CD4-positive, CD25-positive, alpha-beta regulatory T cell (primary cell): ENCODE measurements at regions not wholly inside any gene's neighbourhood (a gene's known extent, or its start where the extent isn't known, plus 50 kb on each side); places are given as distances from the start of the nearest gene placed in this dataset.

Source experiments
- ATAC-seq, 2 donors: fragments of 150-1000 bp; cut with Tn5 transposase; one replicate each; pipeline ENCODE4 v1.10.0; 2021; ENCODE audit warnings: low read depth in 2 of 2, moderate number of reproducible peaks in 2 of 2, moderate library complexity in 1 of 2
- DNase-seq, 3 donors: peaks; one replicate each; pipeline versions ENCODE4 v3.0.0 to v3.0.0-alpha.2; 2012 to 2022; ENCODE audit warnings: mixed read lengths in 1 of 3
- H3K27ac ChIP-seq: one replicate; pipeline ENCODE4 v1.7.0; 2013; ENCODE audit warnings: mild to moderate bottlenecking, low read length; ENCODE audit not compliant: insufficient read depth, poor library complexity, severe bottlenecking
- H3K27me3 ChIP-seq: one replicate; pipeline ENCODE4 v1.7.0; 2013; ENCODE audit warnings: low read length; ENCODE audit not compliant: control insufficient read depth, insufficient read depth
- H3K36me3 ChIP-seq: one replicate; pipeline ENCODE4 v1.7.0; 2013; ENCODE audit warnings: mild to moderate bottlenecking, low read length, moderate library complexity; ENCODE audit not compliant: control insufficient read depth, insufficient read depth
- H3K4me1 ChIP-seq: 2 replicates; pipeline ENCODE4 v1.7.0; 2013; ENCODE audit warnings: mild to moderate bottlenecking, low read length; ENCODE audit not compliant: insufficient read depth, control insufficient read depth, poor library complexity, severe bottlenecking
- H3K4me3 ChIP-seq: one replicate; pipeline ENCODE4 v1.7.0; 2013; ENCODE audit warnings: low read depth, mild to moderate bottlenecking, low read length, moderate library complexity
- H3K9me3 ChIP-seq, 2 experiments: 1 replicate in 1 of 2; 2 replicates in 1 of 2; pipeline ENCODE4 v1.7.0; 2013; ENCODE audit warnings: low read length in 2 of 2, mild to moderate bottlenecking in 1 of 2, moderate library complexity in 1 of 2; ENCODE audit not compliant: control insufficient read depth in 2 of 2
- H3K27ac Mint-ChIP-seq, 3 donors: one replicate each; pipeline ENCODE4 v1.8.0; 2020 to 2022; ENCODE audit warnings: mild to moderate bottlenecking in 3 of 3, mixed read lengths in 3 of 3, moderate library complexity in 2 of 3
- H3K27me3 Mint-ChIP-seq: one replicate; pipeline ENCODE4 v1.8.0; 2022; ENCODE audit warnings: mild to moderate bottlenecking, mixed read lengths
- H3K36me3 Mint-ChIP-seq: one replicate; pipeline ENCODE4 v1.8.0; 2020; ENCODE audit warnings: mixed read lengths
- H3K4me1 Mint-ChIP-seq, 4 donors: one replicate each; pipeline ENCODE4 v1.8.0; 2020 to 2022; ENCODE audit warnings: mixed read lengths in 4 of 4, mild to moderate bottlenecking in 1 of 4
- H3K4me3 Mint-ChIP-seq, 4 donors: one replicate each; pipeline ENCODE4 v1.8.0; 2020 to 2022; ENCODE audit warnings: mild to moderate bottlenecking in 4 of 4, mixed read lengths in 4 of 4, moderate library complexity in 3 of 4
- H3K9me3 Mint-ChIP-seq, 7 donors: one replicate each; pipeline ENCODE4 v1.8.0; 2020 to 2022; ENCODE audit warnings: mixed read lengths in 7 of 7, mild to moderate bottlenecking in 3 of 7, moderate library complexity in 2 of 7

DNA sequence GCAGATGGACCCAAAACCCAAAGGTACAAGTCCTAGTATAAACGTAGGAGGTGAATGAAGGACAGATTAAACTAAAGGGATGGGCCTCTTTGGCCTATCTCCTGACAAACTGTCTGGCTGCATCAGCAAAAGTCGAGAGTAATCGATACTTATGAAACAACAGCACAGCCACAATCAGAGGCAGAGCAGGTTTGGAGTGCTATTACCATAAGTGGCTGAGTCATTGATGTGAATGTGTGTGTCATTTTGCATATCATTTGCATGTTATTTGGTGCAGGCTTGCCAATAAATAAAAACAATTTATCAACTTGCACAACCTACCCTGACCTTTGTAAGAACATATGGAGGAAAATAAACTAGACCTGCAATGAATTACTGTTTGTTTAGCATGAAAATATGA, 283.1 kb downstream of the NUF2 start:
- DNase-seq = no peak
- H3K4me3 ChIP-seq = no peak overlapping the region
- H3K27me3 ChIP-seq = no peaks in the 10 kb centered on the region
- ATAC-seq = no peak
- no peaks in the 10 kb centered on the region for H3K4me1 ChIP-seq
- no peaks in the 10 kb centered on the region for H3K36me3 ChIP-seq
- H3K27ac ChIP-seq = no peak overlapping the region
- H3K27me3 Mint-ChIP-seq = no peaks in the 10 kb centered on the region
- H3K27ac Mint-ChIP-seq = no peak overlapping the region
- H3K4me1 Mint-ChIP-seq = no peaks in the 10 kb centered on the region
- no peaks in the 10 kb centered on the region for H3K9me3 ChIP-seq
- H3K9me3 Mint-ChIP-seq = peaks cover 0 to 18% (median 4%) of the 10 kb centered on the region in 7 donors
- H3K36me3 Mint-ChIP-seq = no peaks in the 10 kb centered on the region
- H3K4me3 Mint-ChIP-seq = no peak overlapping the region

DNA sequence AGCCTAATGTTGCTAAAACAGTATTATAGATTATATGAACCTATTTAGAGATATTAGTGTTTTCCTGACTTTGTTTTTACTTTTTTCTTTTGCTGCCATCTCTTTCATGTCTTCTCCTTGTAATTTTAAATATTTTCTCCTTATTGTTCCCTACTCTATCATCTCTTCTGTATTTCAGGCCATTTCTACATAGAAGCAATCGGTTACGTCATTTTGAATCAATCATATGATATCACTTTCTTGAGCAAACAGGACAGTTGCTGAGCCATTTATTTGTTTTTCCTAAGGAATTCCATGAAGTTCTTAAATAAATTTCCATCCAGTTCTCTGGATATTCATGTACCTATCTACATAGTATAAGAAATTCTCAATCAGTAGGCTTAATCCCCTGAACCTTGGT, 287.2 kb downstream of the NUF2 start:
- no peaks in the 10 kb centered on the region for H3K4me1 ChIP-seq
- Mint-ChIP-seq H3K27ac (no peak overlapping the region), H3K4me3 (no peak overlapping the region), H3K9me3 (peaks cover 1 to 13% (median 3%) of the 10 kb centered on the region in 7 donors), H3K27me3 (no peaks in the 10 kb centered on the region), H3K36me3 (no peaks in the 10 kb centered on the region), H3K4me1 (no peaks in the 10 kb centered on the region)
- H3K9me3 ChIP-seq = no peaks in the 10 kb centered on the region
- no peak for DNase-seq
- ATAC-seq = no peak
- no peaks in the 10 kb centered on the region for H3K27me3 ChIP-seq
- H3K36me3 ChIP-seq = no peaks in the 10 kb centered on the region
- no peak overlapping the region for H3K4me3 ChIP-seq
- no peak overlapping the region for H3K27ac ChIP-seq

- H3K4me1 Mint-ChIP-seq = no peaks in the 10 kb centered on the region
- no peak for DNase-seq
- no peaks in the 10 kb centered on the region for H3K36me3 Mint-ChIP-seq
- Histone ChIP-seq H3K27ac (no peak overlapping the region), H3K36me3 (no peaks in the 10 kb centered on the region), H3K27me3 (no peaks in the 10 kb centered on the region), H3K4me3 (no peak overlapping the region), H3K9me3 (no peaks in the 10 kb centered on the region), H3K4me1 (no peaks in the 10 kb centered on the region)
- no peaks in the 10 kb centered on the region for H3K27me3 Mint-ChIP-seq
- H3K4me3 Mint-ChIP-seq = no peak overlapping the region
- H3K27ac Mint-ChIP-seq = no peak overlapping the region
- ATAC-seq = no peak
- peaks cover 1 to 13% (median 3%) of the 10 kb centered on the region in 7 donors for H3K9me3 Mint-ChIP-seq
Observed at GRCh38 chr1:163609858-163610257, 288.1 kb downstream of the NUF2 start.

- H3K9me3 Mint-ChIP-seq = peaks cover 1 to 13% (median 3%) of the 10 kb centered on the region in 7 donors
- Histone ChIP-seq H3K27me3 (no peaks in the 10 kb centered on the region), H3K4me1 (no peaks in the 10 kb centered on the region), H3K9me3 (no peaks in the 10 kb centered on the region), H3K4me3 (no peak overlapping the region), H3K36me3 (no peaks in the 10 kb centered on the region), H3K27ac (no peak overlapping the region)
- no peak overlapping the region for H3K27ac Mint-ChIP-seq
- H3K36me3 Mint-ChIP-seq = no peaks in the 10 kb centered on the region
- ATAC-seq = no peak
- H3K27me3 Mint-ChIP-seq = no peaks in the 10 kb centered on the region
- no peaks in the 10 kb centered on the region for H3K4me1 Mint-ChIP-seq
- no peak for DNase-seq
- no peak overlapping the region for H3K4me3 Mint-ChIP-seq
Observed at GRCh38 chr1:163610486-163610885, 288.7 kb downstream of the NUF2 start.

DNA sequence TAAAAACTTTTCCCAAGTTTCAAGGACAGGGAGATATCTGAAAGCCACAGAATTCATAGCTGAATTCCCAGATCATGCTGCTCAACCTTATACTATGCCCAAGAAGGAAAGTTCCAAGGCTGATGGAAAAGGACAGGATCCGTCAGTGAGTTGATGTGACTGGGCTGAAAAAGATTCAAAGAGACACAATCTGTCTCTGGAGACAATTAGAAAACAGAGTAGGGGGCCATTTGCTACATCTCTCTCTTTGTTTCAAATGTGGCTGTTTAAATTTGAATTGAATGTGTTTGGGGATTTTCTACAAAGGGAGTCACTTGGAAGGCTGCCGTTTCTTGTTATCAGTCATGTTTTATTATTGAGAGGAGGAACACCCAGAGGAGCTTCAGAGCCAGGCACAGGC, 292.6 kb downstream of the NUF2 start:
- Mint-ChIP-seq H3K27ac (no peak overlapping the region), H3K27me3 (no peaks in the 10 kb centered on the region), H3K9me3 (peaks cover 1 to 16% (median 3%) of the 10 kb centered on the region in 7 donors), H3K36me3 (no peaks in the 10 kb centered on the region), H3K4me3 (no peak overlapping the region), H3K4me1 (no peaks in the 10 kb centered on the region)
- Histone ChIP-seq H3K27ac (no peak overlapping the region), H3K27me3 (no peaks in the 10 kb centered on the region), H3K4me3 (no peak overlapping the region), H3K9me3 (no peaks in the 10 kb centered on the region), H3K36me3 (no peaks in the 10 kb centered on the region), H3K4me1 (no peaks in the 10 kb centered on the region)
- ATAC-seq = no peak
- DNase-seq = no peak

GRCh38 chr1:163628034-163628773, 306.4 kb downstream of the NUF2 start:
- no peaks in the 10 kb centered on the region for H3K36me3 Mint-ChIP-seq
- H3K4me3 ChIP-seq = no peak overlapping the region
- no peaks in the 10 kb centered on the region for H3K4me1 ChIP-seq
- H3K27ac ChIP-seq = no peak overlapping the region
- H3K9me3 Mint-ChIP-seq = peaks cover 5 to 24% (median 11%) of the 10 kb centered on the region in 7 donors
- no peaks in the 10 kb centered on the region for H3K27me3 ChIP-seq
- DNase-seq (no peak), ATAC-seq (no peak)
- H3K4me3 Mint-ChIP-seq = no peak overlapping the region
- no peak overlapping the region for H3K27ac Mint-ChIP-seq
- no peaks in the 10 kb centered on the region for H3K36me3 ChIP-seq
- no peaks in the 10 kb centered on the region for H3K4me1 Mint-ChIP-seq
- H3K27me3 Mint-ChIP-seq = no peaks in the 10 kb centered on the region
- H3K9me3 ChIP-seq = peaks cover 7 to 13% of the 10 kb centered on the region in 2 experiments

- Mint-ChIP-seq H3K36me3 (no peaks in the 10 kb centered on the region), H3K4me1 (no peaks in the 10 kb centered on the region), H3K4me3 (no peak overlapping the region), H3K9me3 (peaks cover 0 to 23% (median 14%) of the 10 kb centered on the region in 7 donors), H3K27ac (no peak overlapping the region), H3K27me3 (no peaks in the 10 kb centered on the region)
- H3K9me3 ChIP-seq = peaks cover 10 to 20% of the 10 kb centered on the region in 2 experiments
- DNase-seq (no peak), ATAC-seq (no peak)
- no peak overlapping the region for H3K4me3 ChIP-seq
- H3K27me3 ChIP-seq = no peaks in the 10 kb centered on the region
- H3K36me3 ChIP-seq = no peaks in the 10 kb centered on the region
- H3K4me1 ChIP-seq = no peaks in the 10 kb centered on the region
- H3K27ac ChIP-seq = no peak overlapping the region
Observed at GRCh38 chr1:163632269-163632668, 310.5 kb downstream of the NUF2 start.

DNA sequence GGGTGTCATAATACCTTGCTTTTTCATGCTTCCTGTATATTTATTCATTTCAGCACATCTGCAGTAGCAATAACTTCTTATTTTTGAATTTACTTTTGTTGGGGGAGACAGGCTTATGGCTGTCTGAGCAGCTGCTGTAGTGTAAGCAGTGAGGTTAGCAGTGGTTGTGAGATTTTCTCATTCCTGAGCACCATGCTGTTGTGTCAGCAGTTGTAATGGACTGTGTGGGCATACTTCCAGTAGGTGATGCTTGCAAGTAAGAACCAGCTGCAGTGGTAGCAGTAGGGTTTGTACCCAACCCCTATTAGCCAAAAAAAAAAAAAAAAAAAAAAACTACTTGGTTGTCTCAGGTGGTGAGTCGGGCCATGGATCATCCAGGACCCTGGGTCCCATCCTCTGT, 311.6 kb downstream of the NUF2 start:
- DNase-seq (no peak), ATAC-seq (no peak)
- no peaks in the 10 kb centered on the region for H3K4me1 ChIP-seq
- Mint-ChIP-seq H3K27me3 (no peaks in the 10 kb centered on the region), H3K4me3 (no peak overlapping the region), H3K4me1 (no peaks in the 10 kb centered on the region), H3K36me3 (no peaks in the 10 kb centered on the region), H3K27ac (no peak overlapping the region), H3K9me3 (peaks cover 0 to 26% (median 16%) of the 10 kb centered on the region in 7 donors)
- no peak overlapping the region for H3K27ac ChIP-seq
- H3K36me3 ChIP-seq = no peaks in the 10 kb centered on the region
- no peaks in the 10 kb centered on the region for H3K27me3 ChIP-seq
- peaks cover 10 to 20% of the 10 kb centered on the region in 2 experiments for H3K9me3 ChIP-seq
- H3K4me3 ChIP-seq = no peak overlapping the region
